KMS-11 (cell line): ENCODE measurements at regions not wholly inside any gene's neighbourhood (a gene's known extent, or its start where the extent isn't known, plus 50 kb on each side); places are given as distances from the start of the nearest gene placed in this dataset.

Experiments used
- H2AFZ ChIP-seq: fragments of 200-600 bp; sonication (generic); 2 replicates; pipeline ENCODE4 v1.6.1; 2016; ENCODE audit warnings: antibody characterized with exemption, mixed run types, low read depth
- H3K27ac ChIP-seq: fragments of 200-600 bp; sonication (generic); 2 replicates; pipeline ENCODE4 v1.6.1; 2016; ENCODE audit warnings: mild to moderate bottlenecking, mixed run types
- H3K27me3 ChIP-seq: fragments of 200-600 bp; sonication (generic); 2 replicates; pipeline ENCODE4 v1.6.1; 2017; ENCODE audit warnings: mild to moderate bottlenecking, low read depth, mixed run types, moderate library complexity; ENCODE audit not compliant: insufficient read depth
- H3K36me3 ChIP-seq: fragments of 200-600 bp; sonication (generic); 2 replicates; pipeline ENCODE4 v1.6.1; 2017; ENCODE audit warnings: mild to moderate bottlenecking, mixed run types; ENCODE audit not compliant: insufficient read depth
- H3K4me1 ChIP-seq: fragments of 200-600 bp; sonication (generic); 2 replicates; pipeline ENCODE4 v1.6.1; 2016; ENCODE audit warnings: mild to moderate bottlenecking, low read depth, mixed run types; ENCODE audit not compliant: poor library complexity, severe bottlenecking
- H3K4me2 ChIP-seq: fragments of 200-600 bp; sonication (generic); 2 replicates; pipeline ENCODE4 v1.7.0; 2016; ENCODE audit warnings: mild to moderate bottlenecking, mixed run types
- H3K4me3 ChIP-seq: fragments of 200-600 bp; sonication (generic); IDR thresholded peaks from 2 replicates; pipeline ENCODE4 v1.6.1; 2017; ENCODE audit warnings: low read depth, low read length, mixed read lengths; ENCODE audit not compliant: insufficient read depth
- H3K79me2 ChIP-seq: fragments of 200-600 bp; sonication (generic); 2 replicates; pipeline ENCODE4 v1.6.1; 2016; ENCODE audit warnings: low read depth, mixed run types; ENCODE audit not compliant: insufficient read depth
- H3K9ac ChIP-seq: fragments of 200-600 bp; sonication (generic); 2 replicates; pipeline ENCODE4 v1.6.1; 2016; ENCODE audit warnings: mild to moderate bottlenecking, mixed run types
- H4K20me1 ChIP-seq: fragments of 200-600 bp; sonication (generic); 2 replicates; pipeline ENCODE4 v1.6.1; 2016; ENCODE audit warnings: mild to moderate bottlenecking, mixed run types; ENCODE audit not compliant: insufficient read depth
- CTCF ChIP-seq: fragments of 200-600 bp; sonication (generic); conservative IDR thresholded peaks from 2 replicates; pipeline ENCODE4 v1.6.1; 2017; ENCODE audit warnings: low read depth, mild to moderate bottlenecking, antibody characterized with exemption, low read length, moderate library complexity, mixed read lengths

- Histone ChIP-seq H3K4me1 (no peaks in the 10 kb centered on the region), H3K4me3 (no peak overlapping the region), H4K20me1 (no peaks in the 10 kb centered on the region), H3K27me3 (no peaks in the 10 kb centered on the region), H3K9ac (no peak overlapping the region), H3K79me2 (no peaks in the 10 kb centered on the region), H3K4me2 (no peak overlapping the region), H2AFZ (no peak overlapping the region), H3K27ac (no peak overlapping the region), H3K36me3 (no peaks in the 10 kb centered on the region)
- no peak for TF ChIP-seq CTCF
Measured at GRCh38 chr18:22510697-22511096, 93.0 kb upstream of the CTAGE1 start.

GRCh38 chr18:22513721-22514481, 96.2 kb upstream of the CTAGE1 start:
- H3K36me3 ChIP-seq = no peaks in the 10 kb centered on the region
- H3K9ac ChIP-seq = no peak overlapping the region
- H3K4me3 ChIP-seq = no peak overlapping the region
- no peaks in the 10 kb centered on the region for H3K79me2 ChIP-seq
- no peak overlapping the region for H2AFZ ChIP-seq
- no peak overlapping the region for H3K4me2 ChIP-seq
- no peaks in the 10 kb centered on the region for H3K4me1 ChIP-seq
- no peaks in the 10 kb centered on the region for H3K27me3 ChIP-seq
- no peaks in the 10 kb centered on the region for H4K20me1 ChIP-seq
- no peak for TF ChIP-seq CTCF
- H3K27ac ChIP-seq = no peak overlapping the region

GRCh38 chr18:22514655-22515054, 96.9 kb upstream of the CTAGE1 start:
- Histone ChIP-seq H3K4me1 (no peaks in the 10 kb centered on the region), H3K4me2 (no peak overlapping the region), H3K79me2 (no peaks in the 10 kb centered on the region), H3K36me3 (no peaks in the 10 kb centered on the region), H2AFZ (no peak overlapping the region), H3K4me3 (no peak overlapping the region), H3K27me3 (no peaks in the 10 kb centered on the region), H4K20me1 (no peaks in the 10 kb centered on the region), H3K9ac (no peak overlapping the region), H3K27ac (no peak overlapping the region)
- no peak for TF ChIP-seq CTCF

GRCh38 chr18:22515250-22515649, 97.5 kb upstream of the CTAGE1 start:
- no peaks in the 10 kb centered on the region for H3K27me3 ChIP-seq

More at GRCh38 chr18:22515250-22515649, 97.5 kb upstream of the CTAGE1 start:
- H4K20me1 ChIP-seq = no peaks in the 10 kb centered on the region
- no peaks in the 10 kb centered on the region for H3K36me3 ChIP-seq
- H3K4me1 ChIP-seq = no peaks in the 10 kb centered on the region
- H3K9ac ChIP-seq = no peak overlapping the region
- no peak overlapping the region for H2AFZ ChIP-seq
- no peak overlapping the region for H3K4me3 ChIP-seq
- H3K27ac ChIP-seq = no peak overlapping the region
- no peaks in the 10 kb centered on the region for H3K79me2 ChIP-seq
- no peak for TF ChIP-seq CTCF
- H3K4me2 ChIP-seq = no peak overlapping the region
